GM23338 (cell line): ENCODE measurements at regions not wholly inside any gene's neighbourhood (a gene's known extent, or its start where the extent isn't known, plus 50 kb on each side); places are given as distances from the start of the nearest gene placed in this dataset.

ENCODE experiments used
- CREB1 ChIP-seq: fragments of 250-450 bp; sonication (Bioruptor Pico); IDR thresholded peaks from 2 replicates; pipeline ENCODE4 v1.5.0; 2020; ENCODE audit warnings: low read depth, mild to moderate bottlenecking, moderate library complexity
- EZH2 ChIP-seq: fragments of 200-600 bp; sonication (generic); IDR thresholded peaks from one replicate; pipeline ENCODE4 v1.8.0; 2017; ENCODE audit warnings: antibody characterized with exemption, mild to moderate bottlenecking, low read depth; ENCODE audit not compliant: unreplicated experiment
- EZH2phosphoT487 ChIP-seq: fragments of 200-600 bp; sonication (generic); IDR thresholded peaks from one replicate; pipeline ENCODE4 v1.8.1; 2018; ENCODE audit warnings: antibody characterized with exemption; ENCODE audit not compliant: unreplicated experiment
- JUNB ChIP-seq: IDR thresholded peaks from one replicate; pipeline ENCODE4 v1.6.1; 2016; ENCODE audit warnings: antibody characterized with exemption; ENCODE audit not compliant: unreplicated experiment
- NANOG ChIP-seq: IDR thresholded peaks from 2 replicates; pipeline ENCODE4 v1.6.1; 2016; ENCODE audit warnings: antibody characterized with exemption, borderline replicate concordance
- POLR2AphosphoS5 ChIP-seq: IDR thresholded peaks from 2 replicates; pipeline ENCODE4 v1.6.1; 2016; ENCODE audit warnings: antibody characterized with exemption, low read depth
- STAT1 ChIP-seq: IDR thresholded peaks from one replicate; pipeline ENCODE4 v1.6.1; 2016; ENCODE audit warnings: antibody characterized with exemption; ENCODE audit not compliant: unreplicated experiment
- ZNF331 ChIP-seq: fragments of 250-450 bp; sonication (Bioruptor Pico); IDR thresholded peaks from 2 replicates; pipeline ENCODE4 v1.5.0; 2020; ENCODE audit warnings: low read depth, mild to moderate bottlenecking, moderate library complexity
- TF ChIP-seq, protein P1 (sequence below), 2 experiments: fragments of 200-600 bp in 1 of 2; sonication (generic) in 1 of 2; conservative IDR thresholded peaks; 2 replicates each; pipeline versions ENCODE4 v1.5.1 to v1.6.1; 2016 to 2017; ENCODE audit warnings: antibody characterized with exemption in 2 of 2, low read depth in 2 of 2, mild to moderate bottlenecking in 2 of 2, moderate library complexity in 1 of 2
- TF ChIP-seq, protein P2 (sequence below): IDR thresholded peaks from one replicate; pipeline ENCODE4 v1.6.1; 2018; ENCODE audit warnings: antibody characterized with exemption; ENCODE audit not compliant: unreplicated experiment
- TF ChIP-seq, protein P3 (sequence below): fragments of 250-450 bp; sonication (Bioruptor Pico); IDR thresholded peaks from 2 replicates; pipeline ENCODE4 v1.5.0; 2020; ENCODE audit warnings: mild to moderate bottlenecking, moderate library complexity
- TF ChIP-seq, protein P4 (sequence below): IDR thresholded peaks from 2 replicates; pipeline ENCODE4 v1.6.1; 2016; ENCODE audit warnings: antibody characterized with exemption

DNA sequence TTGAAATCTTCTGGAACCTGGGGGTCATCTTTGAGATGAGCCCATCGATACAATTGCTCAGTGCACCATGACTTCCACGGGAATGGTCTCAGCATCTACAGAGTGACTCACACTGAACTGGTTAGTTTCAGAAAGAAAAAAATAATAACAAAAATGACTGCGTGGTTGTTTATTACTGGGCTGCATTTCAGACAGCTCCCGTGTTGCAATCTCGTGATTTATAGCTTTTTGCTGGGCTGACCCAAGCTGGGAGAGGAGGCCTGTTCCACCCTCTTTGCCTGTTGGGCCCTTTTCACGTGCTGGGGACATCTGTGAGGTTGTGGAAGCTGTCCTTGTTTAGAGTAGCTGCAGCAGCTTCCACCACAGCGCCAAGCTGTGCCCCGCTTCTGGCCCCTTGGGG, 225.5 kb downstream of the BMP7 start:
- TF ChIP-seq CREB1 (CRISPR knock-in tag) (no peak), POLR2AphosphoS5 (no peak), NANOG (no peak), EZH2phosphoT487 (no peak), EZH2 (no peak), JUNB (no peak), STAT1 (no peak), ZNF331 (CRISPR knock-in tag) (no peak)
- TF ChIP-seq, protein P1, sequence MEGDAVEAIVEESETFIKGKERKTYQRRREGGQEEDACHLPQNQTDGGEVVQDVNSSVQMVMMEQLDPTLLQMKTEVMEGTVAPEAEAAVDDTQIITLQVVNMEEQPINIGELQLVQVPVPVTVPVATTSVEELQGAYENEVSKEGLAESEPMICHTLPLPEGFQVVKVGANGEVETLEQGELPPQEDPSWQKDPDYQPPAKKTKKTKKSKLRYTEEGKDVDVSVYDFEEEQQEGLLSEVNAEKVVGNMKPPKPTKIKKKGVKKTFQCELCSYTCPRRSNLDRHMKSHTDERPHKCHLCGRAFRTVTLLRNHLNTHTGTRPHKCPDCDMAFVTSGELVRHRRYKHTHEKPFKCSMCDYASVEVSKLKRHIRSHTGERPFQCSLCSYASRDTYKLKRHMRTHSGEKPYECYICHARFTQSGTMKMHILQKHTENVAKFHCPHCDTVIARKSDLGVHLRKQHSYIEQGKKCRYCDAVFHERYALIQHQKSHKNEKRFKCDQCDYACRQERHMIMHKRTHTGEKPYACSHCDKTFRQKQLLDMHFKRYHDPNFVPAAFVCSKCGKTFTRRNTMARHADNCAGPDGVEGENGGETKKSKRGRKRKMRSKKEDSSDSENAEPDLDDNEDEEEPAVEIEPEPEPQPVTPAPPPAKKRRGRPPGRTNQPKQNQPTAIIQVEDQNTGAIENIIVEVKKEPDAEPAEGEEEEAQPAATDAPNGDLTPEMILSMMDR (conservative IDR thresholded peaks at IDR 0.05; ENCODE audit: low read depth in 2 of 2), result no peak
- TF ChIP-seq, protein P2, sequence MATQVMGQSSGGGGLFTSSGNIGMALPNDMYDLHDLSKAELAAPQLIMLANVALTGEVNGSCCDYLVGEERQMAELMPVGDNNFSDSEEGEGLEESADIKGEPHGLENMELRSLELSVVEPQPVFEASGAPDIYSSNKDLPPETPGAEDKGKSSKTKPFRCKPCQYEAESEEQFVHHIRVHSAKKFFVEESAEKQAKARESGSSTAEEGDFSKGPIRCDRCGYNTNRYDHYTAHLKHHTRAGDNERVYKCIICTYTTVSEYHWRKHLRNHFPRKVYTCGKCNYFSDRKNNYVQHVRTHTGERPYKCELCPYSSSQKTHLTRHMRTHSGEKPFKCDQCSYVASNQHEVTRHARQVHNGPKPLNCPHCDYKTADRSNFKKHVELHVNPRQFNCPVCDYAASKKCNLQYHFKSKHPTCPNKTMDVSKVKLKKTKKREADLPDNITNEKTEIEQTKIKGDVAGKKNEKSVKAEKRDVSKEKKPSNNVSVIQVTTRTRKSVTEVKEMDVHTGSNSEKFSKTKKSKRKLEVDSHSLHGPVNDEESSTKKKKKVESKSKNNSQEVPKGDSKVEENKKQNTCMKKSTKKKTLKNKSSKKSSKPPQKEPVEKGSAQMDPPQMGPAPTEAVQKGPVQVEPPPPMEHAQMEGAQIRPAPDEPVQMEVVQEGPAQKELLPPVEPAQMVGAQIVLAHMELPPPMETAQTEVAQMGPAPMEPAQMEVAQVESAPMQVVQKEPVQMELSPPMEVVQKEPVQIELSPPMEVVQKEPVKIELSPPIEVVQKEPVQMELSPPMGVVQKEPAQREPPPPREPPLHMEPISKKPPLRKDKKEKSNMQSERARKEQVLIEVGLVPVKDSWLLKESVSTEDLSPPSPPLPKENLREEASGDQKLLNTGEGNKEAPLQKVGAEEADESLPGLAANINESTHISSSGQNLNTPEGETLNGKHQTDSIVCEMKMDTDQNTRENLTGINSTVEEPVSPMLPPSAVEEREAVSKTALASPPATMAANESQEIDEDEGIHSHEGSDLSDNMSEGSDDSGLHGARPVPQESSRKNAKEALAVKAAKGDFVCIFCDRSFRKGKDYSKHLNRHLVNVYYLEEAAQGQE, result no peak
- TF ChIP-seq, protein P3, sequence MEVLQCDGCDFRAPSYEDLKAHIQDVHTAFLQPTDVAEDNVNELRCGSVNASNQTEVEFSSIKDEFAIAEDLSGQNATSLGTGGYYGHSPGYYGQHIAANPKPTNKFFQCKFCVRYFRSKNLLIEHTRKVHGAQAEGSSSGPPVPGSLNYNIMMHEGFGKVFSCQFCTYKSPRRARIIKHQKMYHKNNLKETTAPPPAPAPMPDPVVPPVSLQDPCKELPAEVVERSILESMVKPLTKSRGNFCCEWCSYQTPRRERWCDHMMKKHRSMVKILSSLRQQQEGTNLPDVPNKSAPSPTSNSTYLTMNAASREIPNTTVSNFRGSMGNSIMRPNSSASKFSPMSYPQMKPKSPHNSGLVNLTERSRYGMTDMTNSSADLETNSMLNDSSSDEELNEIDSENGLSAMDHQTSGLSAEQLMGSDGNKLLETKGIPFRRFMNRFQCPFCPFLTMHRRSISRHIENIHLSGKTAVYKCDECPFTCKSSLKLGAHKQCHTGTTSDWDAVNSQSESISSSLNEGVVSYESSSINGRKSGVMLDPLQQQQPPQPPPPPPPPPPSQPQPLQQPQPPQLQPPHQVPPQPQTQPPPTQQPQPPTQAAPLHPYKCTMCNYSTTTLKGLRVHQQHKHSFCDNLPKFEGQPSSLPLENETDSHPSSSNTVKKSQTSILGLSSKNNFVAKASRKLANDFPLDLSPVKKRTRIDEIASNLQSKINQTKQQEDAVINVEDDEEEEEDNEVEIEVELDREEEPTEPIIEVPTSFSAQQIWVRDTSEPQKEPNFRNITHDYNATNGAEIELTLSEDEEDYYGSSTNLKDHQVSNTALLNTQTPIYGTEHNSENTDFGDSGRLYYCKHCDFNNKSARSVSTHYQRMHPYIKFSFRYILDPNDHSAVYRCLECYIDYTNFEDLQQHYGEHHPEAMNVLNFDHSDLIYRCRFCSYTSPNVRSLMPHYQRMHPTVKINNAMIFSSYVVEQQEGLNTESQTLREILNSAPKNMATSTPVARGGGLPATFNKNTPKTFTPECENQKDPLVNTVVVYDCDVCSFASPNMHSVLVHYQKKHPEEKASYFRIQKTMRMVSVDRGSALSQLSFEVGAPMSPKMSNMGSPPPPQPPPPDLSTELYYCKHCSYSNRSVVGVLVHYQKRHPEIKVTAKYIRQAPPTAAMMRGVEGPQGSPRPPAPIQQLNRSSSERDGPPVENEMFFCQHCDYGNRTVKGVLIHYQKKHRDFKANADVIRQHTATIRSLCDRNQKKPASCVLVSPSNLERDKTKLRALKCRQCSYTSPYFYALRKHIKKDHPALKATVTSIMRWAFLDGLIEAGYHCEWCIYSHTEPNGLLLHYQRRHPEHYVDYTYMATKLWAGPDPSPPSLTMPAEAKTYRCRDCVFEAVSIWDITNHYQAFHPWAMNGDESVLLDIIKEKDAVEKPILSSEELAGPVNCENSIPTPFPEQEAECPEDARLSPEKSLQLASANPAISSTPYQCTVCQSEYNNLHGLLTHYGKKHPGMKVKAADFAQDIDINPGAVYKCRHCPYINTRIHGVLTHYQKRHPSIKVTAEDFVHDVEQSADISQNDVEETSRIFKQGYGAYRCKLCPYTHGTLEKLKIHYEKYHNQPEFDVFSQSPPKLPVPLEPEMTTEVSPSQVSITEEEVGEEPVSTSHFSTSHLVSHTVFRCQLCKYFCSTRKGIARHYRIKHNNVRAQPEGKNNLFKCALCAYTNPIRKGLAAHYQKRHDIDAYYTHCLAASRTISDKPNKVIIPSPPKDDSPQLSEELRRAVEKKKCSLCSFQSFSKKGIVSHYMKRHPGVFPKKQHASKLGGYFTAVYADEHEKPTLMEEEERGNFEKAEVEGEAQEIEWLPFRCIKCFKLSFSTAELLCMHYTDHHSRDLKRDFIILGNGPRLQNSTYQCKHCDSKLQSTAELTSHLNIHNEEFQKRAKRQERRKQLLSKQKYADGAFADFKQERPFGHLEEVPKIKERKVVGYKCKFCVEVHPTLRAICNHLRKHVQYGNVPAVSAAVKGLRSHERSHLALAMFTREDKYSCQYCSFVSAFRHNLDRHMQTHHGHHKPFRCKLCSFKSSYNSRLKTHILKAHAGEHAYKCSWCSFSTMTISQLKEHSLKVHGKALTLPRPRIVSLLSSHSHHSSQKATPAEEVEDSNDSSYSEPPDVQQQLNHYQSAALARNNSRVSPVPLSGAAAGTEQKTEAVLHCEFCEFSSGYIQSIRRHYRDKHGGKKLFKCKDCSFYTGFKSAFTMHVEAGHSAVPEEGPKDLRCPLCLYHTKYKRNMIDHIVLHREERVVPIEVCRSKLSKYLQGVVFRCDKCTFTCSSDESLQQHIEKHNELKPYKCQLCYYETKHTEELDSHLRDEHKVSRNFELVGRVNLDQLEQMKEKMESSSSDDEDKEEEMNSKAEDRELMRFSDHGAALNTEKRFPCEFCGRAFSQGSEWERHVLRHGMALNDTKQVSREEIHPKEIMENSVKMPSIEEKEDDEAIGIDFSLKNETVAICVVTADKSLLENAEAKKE, result no peak
- TF ChIP-seq, protein P4, sequence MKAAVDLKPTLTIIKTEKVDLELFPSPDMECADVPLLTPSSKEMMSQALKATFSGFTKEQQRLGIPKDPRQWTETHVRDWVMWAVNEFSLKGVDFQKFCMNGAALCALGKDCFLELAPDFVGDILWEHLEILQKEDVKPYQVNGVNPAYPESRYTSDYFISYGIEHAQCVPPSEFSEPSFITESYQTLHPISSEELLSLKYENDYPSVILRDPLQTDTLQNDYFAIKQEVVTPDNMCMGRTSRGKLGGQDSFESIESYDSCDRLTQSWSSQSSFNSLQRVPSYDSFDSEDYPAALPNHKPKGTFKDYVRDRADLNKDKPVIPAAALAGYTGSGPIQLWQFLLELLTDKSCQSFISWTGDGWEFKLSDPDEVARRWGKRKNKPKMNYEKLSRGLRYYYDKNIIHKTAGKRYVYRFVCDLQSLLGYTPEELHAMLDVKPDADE, result no peak
